Coronary artery (tissue), 2 donors: ENCODE measurements at regions not wholly inside any gene's neighbourhood (a gene's known extent, or its start where the extent isn't known, plus 50 kb on each side); places are given as distances from the start of the nearest gene placed in this dataset.

ENCODE experiments used
- DNase-seq: peaks from one replicate; pipeline ENCODE4 v3.0.0-alpha.2; 2017; ENCODE audit warnings: low spot score
- H3K27ac ChIP-seq, 2 donors: fragments of 200-600 bp; sonication (generic); one replicate each; pipeline ENCODE4 v1.5.1; 2016 to 2019
- H3K4me3 ChIP-seq: fragments of 200-600 bp; sonication (generic); 2 replicates; pipeline ENCODE4 v1.5.1; 2016; ENCODE audit warnings: mild to moderate bottlenecking, moderate library complexity
- TF ChIP-seq, protein P1 (sequence below): fragments of 200-600 bp; sonication (generic); IDR thresholded peaks from one replicate; pipeline ENCODE4 v1.5.1; 2019; ENCODE audit warnings: antibody characterized with exemption

- Histone ChIP-seq H3K4me3 (no peak overlapping the region), H3K27ac (no peak overlapping the region)
- DNase-seq = no peak
- TF ChIP-seq, protein P1, sequence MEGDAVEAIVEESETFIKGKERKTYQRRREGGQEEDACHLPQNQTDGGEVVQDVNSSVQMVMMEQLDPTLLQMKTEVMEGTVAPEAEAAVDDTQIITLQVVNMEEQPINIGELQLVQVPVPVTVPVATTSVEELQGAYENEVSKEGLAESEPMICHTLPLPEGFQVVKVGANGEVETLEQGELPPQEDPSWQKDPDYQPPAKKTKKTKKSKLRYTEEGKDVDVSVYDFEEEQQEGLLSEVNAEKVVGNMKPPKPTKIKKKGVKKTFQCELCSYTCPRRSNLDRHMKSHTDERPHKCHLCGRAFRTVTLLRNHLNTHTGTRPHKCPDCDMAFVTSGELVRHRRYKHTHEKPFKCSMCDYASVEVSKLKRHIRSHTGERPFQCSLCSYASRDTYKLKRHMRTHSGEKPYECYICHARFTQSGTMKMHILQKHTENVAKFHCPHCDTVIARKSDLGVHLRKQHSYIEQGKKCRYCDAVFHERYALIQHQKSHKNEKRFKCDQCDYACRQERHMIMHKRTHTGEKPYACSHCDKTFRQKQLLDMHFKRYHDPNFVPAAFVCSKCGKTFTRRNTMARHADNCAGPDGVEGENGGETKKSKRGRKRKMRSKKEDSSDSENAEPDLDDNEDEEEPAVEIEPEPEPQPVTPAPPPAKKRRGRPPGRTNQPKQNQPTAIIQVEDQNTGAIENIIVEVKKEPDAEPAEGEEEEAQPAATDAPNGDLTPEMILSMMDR = no peak
These were observed 367.2 kb downstream of the RASEF start for GRCh38 chr9:82695704-82696103.

- TF ChIP-seq, protein P1 = no peak
- Histone ChIP-seq H3K27ac (no peak overlapping the region), H3K4me3 (no peak overlapping the region)
- no peak for DNase-seq
These were observed 356.2 kb downstream of the RASEF start for GRCh38 chr9:82706786-82707185.

DNA sequence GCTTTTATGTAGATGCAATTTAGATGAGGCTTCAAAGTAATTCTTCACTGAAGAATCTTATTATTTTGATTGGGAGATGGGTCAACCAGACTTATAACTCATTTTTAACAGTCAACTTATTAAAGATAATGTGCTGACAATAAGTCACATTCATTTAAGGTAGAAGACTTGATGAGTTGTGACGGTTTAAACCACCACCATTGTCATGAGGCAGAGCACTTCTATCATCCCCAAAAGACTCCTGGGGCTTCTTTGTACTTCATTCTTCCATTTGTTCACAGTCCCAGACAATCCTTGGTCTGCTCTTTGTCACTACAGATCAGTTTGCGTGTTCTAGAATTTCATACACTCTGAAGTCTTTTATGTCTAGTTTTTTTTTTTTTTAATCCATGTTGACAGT, 346.1 kb downstream of the RASEF start:
- no peak overlapping the region for H3K27ac ChIP-seq
- TF ChIP-seq, protein P1 = no peak
- no peak overlapping the region for H3K4me3 ChIP-seq
- DNase-seq = no peak

- Histone ChIP-seq H3K4me3 (no peak overlapping the region), H3K27ac (no peak overlapping the region)
- TF ChIP-seq, protein P1 = no peak
- no peak for DNase-seq
These were observed 342.4 kb downstream of the RASEF start for GRCh38 chr9:82720515-82720914.

GRCh38 chr9:82721593-82721992, 341.3 kb downstream of the RASEF start:
- Histone ChIP-seq H3K27ac (no peak overlapping the region), H3K4me3 (no peak overlapping the region)
- TF ChIP-seq, protein P1 = no peak
- DNase-seq = no peak

DNA sequence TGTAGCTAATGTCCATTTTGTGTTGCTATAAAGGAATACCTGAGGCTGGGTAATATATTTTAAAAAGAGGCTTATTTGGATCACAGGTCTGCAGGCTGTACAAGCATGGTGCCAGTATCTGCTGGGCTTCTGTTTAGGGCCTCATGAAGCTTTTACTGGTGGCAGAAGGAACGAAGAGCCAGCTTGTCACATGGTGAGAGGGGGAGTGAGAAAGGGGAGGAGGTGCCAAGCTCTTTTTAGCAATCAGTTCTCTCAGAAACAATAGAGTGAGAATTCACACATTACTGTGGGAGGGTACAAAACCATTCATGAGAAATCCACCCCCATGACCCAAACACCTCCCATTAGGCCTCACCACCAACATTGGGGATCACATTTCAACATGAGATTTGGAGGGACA, 340.9 kb downstream of the RASEF start:
- no peak for DNase-seq
- Histone ChIP-seq H3K4me3 (no peak overlapping the region), H3K27ac (no peak overlapping the region)
- TF ChIP-seq, protein P1 = no peak

- H3K27ac ChIP-seq = no peak overlapping the region
- TF ChIP-seq, protein P1 = no peak
These were observed 340.4 kb downstream of the RASEF start for GRCh38 chr9:82722561-82722960.

More at GRCh38 chr9:82722561-82722960, 340.4 kb downstream of the RASEF start:
- no peak for DNase-seq
- H3K4me3 ChIP-seq = no peak overlapping the region
